GM21526 (cell line): ENCODE measurements at regions not wholly inside any gene's neighbourhood (a gene's known extent, or its start where the extent isn't known, plus 50 kb on each side); places are given as distances from the start of the nearest gene placed in this dataset.

Experiments used
- ATAC-seq: cut with Tn5 transposase; IDR thresholded peaks from one replicate; pipeline ENCODE4 v1.9.1; 2021; ENCODE audit warnings: moderate library complexity; ENCODE audit not compliant: unreplicated experiment, low FRiP score

GRCh38 chr3:72352176-72352575 lies 496.1 kb downstream of the SHQ1 start:
- ATAC-seq: no peak

GRCh38 chr3:72351536-72351935 lies 496.7 kb downstream of the SHQ1 start:
- ATAC-seq: no peak

GRCh38 chr3:72350761-72351505 lies 497.3 kb downstream of the SHQ1 start:
- no peak for ATAC-seq

- no peak for ATAC-seq
Measured at GRCh38 chr3:72348357-72348756, 499.9 kb downstream of the SHQ1 start.

DNA sequence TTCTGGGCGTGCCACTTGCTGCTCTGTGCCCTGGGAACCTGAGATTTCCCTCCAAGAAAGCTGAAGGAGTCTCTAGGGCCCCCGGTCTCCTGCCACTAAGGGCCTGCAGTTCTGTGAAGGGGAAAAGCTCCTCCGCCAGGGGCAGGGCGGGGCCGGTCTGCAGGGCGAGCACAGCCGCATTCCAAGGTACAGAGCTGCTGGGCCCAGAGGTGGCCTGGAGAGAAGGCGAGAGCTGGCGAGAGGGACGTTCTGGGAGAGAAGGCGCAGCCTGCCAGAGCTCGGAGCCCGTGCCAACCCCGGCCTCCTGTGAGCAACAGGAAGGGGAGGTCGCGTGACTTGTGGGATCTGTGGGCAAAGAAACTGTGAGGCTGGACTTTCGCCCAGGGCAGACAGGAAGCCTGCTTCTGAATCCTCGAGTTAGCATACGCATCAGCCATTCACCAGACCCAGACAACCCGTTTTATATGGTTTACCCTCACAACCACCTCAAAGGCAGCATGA lies 500.4 kb downstream of the SHQ1 start:
- ATAC-seq: peak; percentile 62

- ATAC-seq: no peak
Measured at GRCh38 chr3:72346526-72346926, 501.7 kb downstream of the SHQ1 start.

DNA sequence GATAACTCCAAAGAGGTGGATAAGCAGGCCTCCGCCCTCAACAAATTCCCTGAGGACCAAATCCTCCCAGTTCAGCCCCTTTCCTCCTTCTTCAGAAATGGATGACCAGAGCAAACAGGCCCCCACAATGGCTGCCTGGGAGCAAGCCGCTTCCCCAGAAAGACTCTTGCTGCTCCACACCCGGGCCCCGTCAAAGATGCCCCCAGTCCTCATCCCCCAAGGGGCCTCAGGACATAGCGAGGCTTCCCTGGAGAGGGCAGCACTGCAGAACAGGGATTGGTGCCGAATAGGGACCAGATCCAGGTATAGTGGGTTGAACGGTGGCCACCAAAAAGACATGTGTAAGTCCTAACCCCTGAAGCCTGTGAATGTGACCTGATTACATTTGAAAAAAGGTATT lies 502.3 kb downstream of the SHQ1 start:
- no peak for ATAC-seq

DNA sequence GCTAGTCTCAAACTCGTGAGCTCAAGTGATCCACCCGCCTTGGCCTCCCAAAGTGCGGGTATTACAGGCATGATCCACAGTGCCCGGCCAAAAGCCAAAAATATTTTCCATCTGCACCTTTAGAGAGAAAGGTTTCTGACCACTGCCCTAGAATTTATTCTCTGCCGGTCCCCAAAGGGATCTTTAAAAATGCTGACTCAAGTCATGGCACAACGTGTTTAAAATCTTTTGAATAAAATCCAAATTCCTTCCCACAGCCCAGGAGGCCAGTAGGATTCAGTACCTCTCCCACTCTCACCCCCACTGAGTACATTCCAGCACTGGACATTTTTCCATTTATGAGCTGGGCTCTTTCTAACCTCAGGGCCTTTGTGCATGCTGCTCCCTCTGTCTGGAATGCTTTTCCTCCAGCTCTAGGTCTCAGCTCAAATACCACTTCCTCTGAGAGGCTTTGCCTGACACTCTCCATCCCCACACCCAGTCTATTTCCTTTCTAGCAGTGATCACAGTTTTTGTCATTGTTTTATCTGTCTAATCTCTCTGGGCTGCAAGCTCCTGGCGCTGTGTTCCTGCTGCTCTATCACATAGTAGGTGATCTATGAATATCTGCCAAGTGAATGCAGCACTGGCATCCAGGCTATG lies 502.9 kb downstream of the SHQ1 start:
- ATAC-seq: no peak

DNA sequence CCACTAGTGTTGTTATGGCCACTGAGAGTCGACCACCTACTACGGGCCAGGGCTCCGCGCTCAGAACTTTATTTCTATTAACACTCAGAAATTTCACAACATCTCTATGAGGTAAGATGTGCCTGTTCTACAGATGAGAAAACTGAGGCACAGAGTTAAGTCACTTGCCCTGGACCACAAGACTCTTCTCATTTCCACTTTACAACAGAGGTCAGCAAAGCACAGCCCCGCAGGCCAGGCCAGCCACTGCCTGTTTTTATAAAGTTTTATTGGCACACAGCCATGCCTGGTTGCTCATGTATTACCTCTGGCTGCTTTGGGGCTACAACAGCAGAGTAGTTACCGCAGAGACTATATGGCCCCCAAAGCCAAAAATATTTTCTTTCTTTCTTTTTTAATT lies 503.6 kb downstream of the SHQ1 start:
- no peak for ATAC-seq

DNA sequence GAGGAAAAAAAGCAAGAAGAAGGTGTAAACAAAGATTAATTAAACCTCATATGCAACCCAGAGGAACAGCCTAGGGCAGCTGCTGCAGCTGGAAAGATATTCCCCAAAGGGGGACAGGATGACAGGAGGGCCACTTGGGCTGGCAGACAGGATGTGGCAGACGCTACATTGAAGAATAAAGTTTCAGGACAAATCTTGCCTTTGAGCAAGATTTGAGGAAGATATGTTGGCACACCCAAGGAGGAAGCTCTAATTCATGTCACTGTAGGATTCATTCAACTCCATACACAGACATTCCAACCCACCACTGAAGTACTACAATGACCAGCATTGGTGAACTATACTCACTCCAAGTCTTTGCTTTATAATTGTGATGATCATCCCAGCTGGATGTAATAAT lies 504.0 kb downstream of the SHQ1 start:
- ATAC-seq: no peak

- ATAC-seq: no peak
Measured at GRCh38 chr3:72343078-72343477, 505.2 kb downstream of the SHQ1 start.

- ATAC-seq: no peak
Measured at GRCh38 chr3:72342450-72342849, 505.8 kb downstream of the SHQ1 start.

DNA sequence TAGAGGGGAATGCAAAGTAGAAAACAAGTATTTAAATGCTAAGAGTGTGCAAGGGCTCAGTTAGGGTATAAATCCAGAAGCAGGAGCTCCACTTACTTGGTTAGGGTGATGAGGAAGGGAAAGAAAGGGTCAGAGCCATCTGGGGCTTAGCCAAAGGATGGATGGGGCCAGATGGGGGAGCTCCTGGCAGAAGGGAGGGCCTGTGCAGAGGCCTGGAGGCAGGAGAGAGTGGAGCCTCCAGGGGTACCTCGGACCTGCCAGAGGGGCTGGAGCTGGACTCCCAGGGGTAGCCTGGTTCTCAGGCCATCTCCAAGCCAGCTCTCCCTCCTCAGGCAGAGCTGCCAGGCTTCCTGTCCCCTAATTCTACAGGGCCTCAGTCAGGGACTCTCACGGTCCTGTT lies 506.3 kb downstream of the SHQ1 start:
- ATAC-seq: no peak

DNA sequence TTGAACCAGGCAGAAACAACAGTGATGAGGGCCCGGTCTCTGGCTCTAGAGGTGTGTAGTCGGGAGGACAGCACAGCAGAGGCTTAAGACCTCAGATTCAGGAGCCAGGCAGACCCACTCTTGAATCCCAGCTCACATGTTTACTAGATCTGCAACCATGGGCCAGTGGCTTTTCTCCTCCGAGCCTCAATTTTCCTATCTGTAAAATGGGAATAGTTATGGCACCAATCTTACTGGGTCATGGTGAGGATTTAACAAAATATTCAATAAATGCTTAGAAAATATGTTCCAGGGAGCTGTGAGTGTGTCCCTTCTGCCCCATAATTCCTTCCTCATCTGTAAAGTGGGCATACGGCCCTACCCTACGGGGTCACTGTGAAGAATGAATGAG lies 506.9 kb downstream of the SHQ1 start:
- ATAC-seq: no peak

DNA sequence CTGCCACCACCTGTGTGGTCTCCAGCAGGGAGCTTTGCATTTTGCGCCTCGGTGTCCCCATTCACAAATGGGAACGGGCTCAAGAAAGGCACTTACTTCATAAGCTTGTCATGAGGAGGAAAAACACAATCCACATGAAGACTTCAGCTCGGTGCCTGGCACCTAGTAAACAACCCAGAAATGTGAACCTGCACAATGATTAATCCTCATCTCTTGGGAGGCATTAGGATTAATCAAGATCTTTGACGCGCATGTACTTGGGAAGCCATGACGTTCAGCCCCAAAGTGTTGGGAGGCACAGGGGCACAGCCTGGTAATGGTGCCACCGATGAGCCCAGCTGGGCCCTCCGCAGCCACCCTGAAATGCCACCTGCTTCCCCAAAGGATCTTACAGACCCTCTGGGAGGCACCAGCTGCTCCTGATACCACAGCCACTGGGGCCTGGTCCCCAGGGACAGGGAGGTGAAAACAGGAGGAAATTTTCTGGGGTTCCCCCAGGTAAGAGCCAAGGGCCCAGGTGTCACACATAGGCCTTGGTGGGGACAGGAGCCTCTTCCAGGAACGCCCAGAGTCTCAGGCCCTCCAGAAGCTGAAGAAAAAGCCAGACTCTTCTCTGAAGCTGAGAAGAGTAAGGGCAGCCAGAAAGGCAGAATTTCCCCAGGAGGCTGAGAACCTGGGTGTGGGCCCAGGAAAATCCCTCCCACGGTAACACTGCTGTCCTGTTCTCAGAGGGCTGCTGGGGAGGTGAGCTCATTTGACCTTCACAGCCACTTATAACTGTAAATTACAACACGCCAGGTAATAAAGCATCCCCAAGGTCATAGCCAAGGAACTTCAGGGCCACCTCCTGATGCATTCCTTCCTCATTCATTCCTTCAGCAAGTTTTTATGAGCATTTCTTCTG lies 507.5 kb downstream of the SHQ1 start:
- no peak for ATAC-seq

GRCh38 chr3:72340056-72340455 lies 508.2 kb downstream of the SHQ1 start:
- no peak for ATAC-seq

DNA sequence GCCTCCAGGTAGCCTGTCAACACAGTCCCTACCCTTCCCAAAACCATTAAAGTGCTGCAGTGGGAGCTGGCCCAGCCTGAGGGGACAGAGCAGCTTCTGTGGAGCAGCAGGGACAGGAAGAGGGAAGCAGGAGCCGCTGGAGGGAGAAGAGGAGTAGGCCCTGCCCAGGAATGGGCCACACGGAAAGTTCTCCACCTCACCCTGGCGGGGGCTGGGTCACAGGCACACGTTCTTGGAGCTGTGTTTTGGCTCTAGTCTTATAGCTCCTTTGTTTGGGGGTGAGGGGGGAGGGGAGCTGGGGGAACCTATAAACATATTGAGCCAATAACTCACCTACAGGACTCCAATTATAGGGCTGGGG lies 508.6 kb downstream of the SHQ1 start:
- no peak for ATAC-seq

DNA sequence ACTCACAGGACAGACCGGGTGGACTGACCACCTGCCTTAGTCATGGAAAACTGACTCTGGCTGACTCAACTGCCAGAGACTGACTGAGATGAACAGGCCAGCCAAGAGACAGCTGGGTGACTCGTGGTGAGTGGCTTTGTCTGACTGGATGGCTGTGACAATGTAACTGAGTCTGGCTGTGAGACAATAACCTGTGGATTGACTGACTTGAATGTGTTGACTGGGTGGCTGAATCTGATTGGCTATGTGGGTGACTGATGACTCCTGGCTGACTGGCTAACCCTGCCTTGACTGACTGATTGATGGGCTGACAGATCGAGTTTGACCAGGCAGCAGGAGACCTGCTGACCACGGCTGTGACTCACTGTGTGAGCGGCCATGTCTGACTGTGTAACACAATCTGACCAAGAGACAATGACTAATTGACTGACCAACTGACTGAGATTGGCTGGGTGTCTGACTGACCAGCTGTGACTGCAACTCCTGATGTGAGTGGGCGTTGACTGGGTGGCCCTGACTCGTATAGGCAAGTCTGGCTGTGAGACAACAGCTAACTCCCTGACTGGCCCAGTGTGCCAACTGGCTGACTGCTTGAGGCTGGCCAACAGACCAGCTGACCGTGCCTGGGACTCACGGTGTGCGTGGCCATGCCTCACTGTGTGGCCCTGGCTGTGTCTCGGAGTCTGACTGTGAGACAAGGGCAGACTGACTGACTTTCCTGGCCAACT lies 509.1 kb downstream of the SHQ1 start:
- no peak for ATAC-seq

DNA sequence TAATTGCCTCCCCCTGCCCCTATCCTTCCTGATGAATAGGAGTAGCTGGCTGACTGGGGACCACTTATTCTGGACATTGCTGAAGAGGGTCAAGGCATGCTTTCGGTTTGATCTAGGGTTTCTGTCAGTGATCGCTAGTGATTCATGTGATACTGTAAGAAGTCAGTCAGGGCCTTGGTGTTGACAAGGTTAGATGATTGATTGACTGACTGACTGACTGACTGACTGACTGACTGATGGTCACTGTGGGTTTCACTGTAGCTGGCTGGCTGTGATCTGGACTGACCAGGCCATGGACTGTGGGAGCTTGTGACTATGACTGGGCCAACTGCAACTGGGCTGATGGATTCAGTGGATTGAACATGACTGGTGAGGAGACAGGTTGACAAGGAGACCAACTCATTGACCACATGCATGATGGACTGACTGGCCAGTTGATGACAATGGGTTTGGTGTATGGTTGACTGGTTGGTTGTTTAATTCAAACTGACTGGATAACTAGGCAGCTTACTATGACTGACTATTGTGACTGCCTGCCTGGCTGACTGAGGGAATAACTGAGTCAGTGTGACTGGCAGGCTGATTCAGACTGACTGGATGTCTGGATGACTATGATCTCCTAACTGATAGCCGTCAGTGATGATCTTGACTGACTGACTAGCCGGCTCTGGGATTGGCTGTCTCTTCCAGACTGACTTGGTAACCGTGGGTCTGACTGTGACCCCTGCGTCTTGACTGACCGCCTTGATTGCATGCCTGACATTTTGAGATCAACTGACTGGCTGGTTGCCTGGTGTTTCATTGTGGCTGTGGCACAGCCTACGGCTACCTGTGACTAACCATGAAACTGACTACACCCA lies 509.9 kb downstream of the SHQ1 start:
- no peak for ATAC-seq

GRCh38 chr3:72337480-72337855 lies 510.8 kb downstream of the SHQ1 start:
- ATAC-seq: no peak
